ENCODE measurements at regions not wholly inside any gene's neighbourhood (a gene's known extent, or its start where the extent isn't known, plus 50 kb on each side); places are given as distances from the start of the nearest gene placed in this dataset.

GRCh38 chr21:35521852-35522505, 472.9 kb upstream of the RUNX1 start:
- DNase-seq (no peak), ATAC-seq (no peak)
- Histone ChIP-seq H3K27me3 (no peaks in the 10 kb centered on the region), H3K36me3 (no peaks in the 10 kb centered on the region), H3K4me1 (no peaks in the 10 kb centered on the region), H3K9me3 (no peaks in the 10 kb centered on the region), H3K4me3 (no peak overlapping the region), H3K27ac (no peak overlapping the region)
- no peak for TF ChIP-seq POLR2A (IDR thresholded peaks at IDR 0.05)
- TF ChIP-seq CTCF (IDR thresholded peaks at IDR 0.05), result no peak
- 87% methylated on average over 8 of the region's 10 CpGs for WGBS (ENCODE audit: insufficient coverage, low coverage, low lambda C conversion rate, missing lambda C conversion rate)
- intact Hi-C loops (cut with DNase I), result no loop called here

GRCh38 chr21:35521293-35521692, 472.2 kb upstream of the RUNX1 start:
- H3K4me1 ChIP-seq, result no peaks in the 10 kb centered on the region
- no peaks in the 10 kb centered on the region for H3K9me3 ChIP-seq
- ATAC-seq (no peak), DNase-seq (no peak)
- H3K36me3 ChIP-seq, result no peaks in the 10 kb centered on the region
- no peak for TF ChIP-seq POLR2A (IDR thresholded peaks at IDR 0.05)
- no peak for TF ChIP-seq CTCF (IDR thresholded peaks at IDR 0.05)
- H3K27me3 ChIP-seq, result no peaks in the 10 kb centered on the region
- 80% methylated on average over 2 of the region's 4 CpGs for WGBS (ENCODE audit: insufficient coverage, low coverage, low lambda C conversion rate, missing lambda C conversion rate)
- intact Hi-C loops (cut with DNase I), result no loop called here
- no peak overlapping the region for H3K4me3 ChIP-seq
- no peak overlapping the region for H3K27ac ChIP-seq

GRCh38 chr21:35520856-35521255, 471.8 kb upstream of the RUNX1 start:
- no peaks in the 10 kb centered on the region for H3K36me3 ChIP-seq
- WGBS (ENCODE audit: insufficient coverage, low coverage, low lambda C conversion rate, missing lambda C conversion rate), result 75% methylated on average over 1 of the region's 1 CpG
- H3K27ac ChIP-seq, result no peak overlapping the region
- DNase-seq (no peak), ATAC-seq (no peak)
- intact Hi-C loops (cut with DNase I), result no loop called here
- H3K27me3 ChIP-seq, result no peaks in the 10 kb centered on the region
- H3K9me3 ChIP-seq, result no peaks in the 10 kb centered on the region
- no peak for TF ChIP-seq CTCF (IDR thresholded peaks at IDR 0.05)
- H3K4me3 ChIP-seq, result no peak overlapping the region
- H3K4me1 ChIP-seq, result no peaks in the 10 kb centered on the region

- DNase-seq, result no peak
Observed at GRCh38 chr21:35520302-35520701, 471.2 kb upstream of the RUNX1 start.

More at GRCh38 chr21:35520302-35520701, 471.2 kb upstream of the RUNX1 start:
- H3K4me3 ChIP-seq, result no peak overlapping the region
- intact Hi-C loops (cut with DNase I), result no loop called here
- TF ChIP-seq POLR2A (IDR thresholded peaks at IDR 0.05) (no peak), CTCF (IDR thresholded peaks at IDR 0.05) (no peak)
- WGBS (ENCODE audit: insufficient coverage, low coverage, low lambda C conversion rate, missing lambda C conversion rate), result 64% methylated on average over 8 of the region's 8 CpGs
- no peaks in the 10 kb centered on the region for H3K9me3 ChIP-seq
- no peaks in the 10 kb centered on the region for H3K27me3 ChIP-seq
- H3K27ac ChIP-seq, result no peak overlapping the region
- H3K36me3 ChIP-seq, result no peaks in the 10 kb centered on the region
- no peaks in the 10 kb centered on the region for H3K4me1 ChIP-seq
- no peak for ATAC-seq
